Head of caudate nucleus (tissue), 42 donors: ENCODE measurements at regions not wholly inside any gene's neighbourhood (a gene's known extent, or its start where the extent isn't known, plus 50 kb on each side); places are given as distances from the start of the nearest gene placed in this dataset.

ENCODE experiments used
- DNase-seq, 42 donors: peaks; one replicate each; pipeline versions ENCODE4 v3.0.0 to v3.0.0-alpha.2; 2020 to 2021; ENCODE audit warnings: mixed read lengths in 7 of 42
- intact Hi-C: fragments of 100-400 bp; cut with DNase I; formaldehyde crosslinking; loops from one replicate; pipeline ENCODE4 v1.15.0; 2022

GRCh38 chrX:44470816-44471215 is 71.8 kb downstream of the FUNDC1 start:
- intact Hi-C loops = no loop called here
- DNase-seq = no peak

- intact Hi-C loops = no loop called here
- DNase-seq = peak in 14 of 42 donors; percentile 1 to 42 (median 11)
Measured at GRCh38 chrX:44462850-44463249, 79.8 kb downstream of the FUNDC1 start.

- DNase-seq = no peak
- intact Hi-C loops = no loop called here
Measured at GRCh38 chrX:44459501-44459900, 83.2 kb downstream of the FUNDC1 start.

- intact Hi-C loops = no loop called here
- DNase-seq = no peak
Measured at GRCh38 chrX:44456685-44457084, 86.0 kb downstream of the FUNDC1 start.

GRCh38 chrX:44451056-44451455 is 91.6 kb downstream of the FUNDC1 start:
- no peak for DNase-seq
- intact Hi-C loops = no loop called here

- intact Hi-C loops = no loop called here
- no peak for DNase-seq
Measured at GRCh38 chrX:44447214-44447613, 95.4 kb downstream of the FUNDC1 start.

GRCh38 chrX:44440006-44440405 is 96.5 kb upstream of the EFHC2 start:
- no peak for DNase-seq
- intact Hi-C loops = no loop called here

GRCh38 chrX:44439242-44439794 is 95.8 kb upstream of the EFHC2 start:
- no peak for DNase-seq
- intact Hi-C loops = no loop called here

GRCh38 chrX:44435047-44435446 is 91.6 kb upstream of the EFHC2 start:
- intact Hi-C loops = no loop called here

GRCh38 chrX:44433556-44433955 is 90.1 kb upstream of the EFHC2 start:
- intact Hi-C loops = no loop called here
- no peak for DNase-seq

More at GRCh38 chrX:44435047-44435446, 91.6 kb upstream of the EFHC2 start:
- no peak for DNase-seq

- DNase-seq = peak in 3 of 42 donors; percentile 1 to 58 (median 3)
- intact Hi-C loops = no loop called here
Measured at GRCh38 chrX:44432641-44433040, 89.2 kb upstream of the EFHC2 start.

GRCh38 chrX:44431194-44431593 is 87.7 kb upstream of the EFHC2 start:
- DNase-seq = no peak
- intact Hi-C loops = no loop called here

GRCh38 chrX:44428989-44429627 is 85.6 kb upstream of the EFHC2 start:
- intact Hi-C loops = no loop called here

GRCh38 chrX:44422631-44423030 is 79.2 kb upstream of the EFHC2 start:
- intact Hi-C loops = no loop called here
- no peak for DNase-seq

More at GRCh38 chrX:44428989-44429627, 85.6 kb upstream of the EFHC2 start:
- no peak for DNase-seq

GRCh38 chrX:44415639-44416386 is 72.3 kb upstream of the EFHC2 start:
- intact Hi-C loops = no loop called here
- DNase-seq = no peak

GRCh38 chrX:44401151-44401550 is 57.7 kb upstream of the EFHC2 start:
- intact Hi-C loops = no loop called here
- DNase-seq = no peak

- peak in 1 of 42 donors; percentile 0 for DNase-seq
- intact Hi-C loops = no loop called here
Measured at GRCh38 chrX:44400588-44400987, 57.1 kb upstream of the EFHC2 start.

GRCh38 chrX:44400161-44400560 is 56.7 kb upstream of the EFHC2 start:
- no peak for DNase-seq
- intact Hi-C loops = no loop called here
